ENCODE measurements at regions not wholly inside any gene's neighbourhood (a gene's known extent, or its start where the extent isn't known, plus 50 kb on each side); places are given as distances from the start of the nearest gene placed in this dataset.

DNA sequence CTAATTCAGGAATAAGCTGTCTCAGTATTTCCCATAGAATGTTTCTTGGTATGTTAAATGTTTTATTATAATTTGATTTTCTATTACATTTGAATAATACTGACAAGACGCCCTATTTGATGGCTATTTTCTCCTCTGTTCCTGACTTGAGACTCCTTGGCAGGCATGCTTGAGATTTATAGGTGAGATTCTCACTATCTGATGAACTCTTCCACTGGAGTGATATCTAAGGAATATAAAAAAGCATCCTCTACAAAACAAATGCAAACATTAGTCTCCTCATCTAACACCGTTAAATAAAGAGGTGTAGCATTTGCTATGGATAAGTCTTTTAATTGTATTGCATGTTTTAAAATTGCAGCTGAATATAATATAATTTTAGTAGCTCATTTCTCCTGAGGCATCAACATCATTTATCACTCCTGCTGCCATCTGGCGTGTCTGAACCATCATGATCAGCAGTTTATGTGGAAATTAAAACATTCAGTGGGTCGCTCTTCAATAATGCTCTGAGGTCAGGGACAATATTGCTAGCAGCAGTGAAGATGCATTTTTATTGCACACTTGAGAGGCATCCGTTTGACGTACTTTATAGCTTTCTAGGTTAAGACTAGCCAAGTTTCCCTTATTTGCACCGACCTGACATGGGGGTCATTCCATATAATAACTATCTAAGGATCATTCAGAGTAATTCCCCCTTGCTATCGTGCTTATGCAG is 210.4 kb upstream of the GALNTL6 start:
- DNase-seq (ENCODE audit: low read depth, low spot score), result no peak
- H3K9me2 ChIP-seq (ENCODE audit: insufficient read depth), result no peaks in the 10 kb centered on the region
- no peak overlapping the region for H3K9ac ChIP-seq (ENCODE audit: low read length)
- H4K20me1 ChIP-seq (ENCODE audit: insufficient read depth), result no peaks in the 10 kb centered on the region
- CTCF ChIA-PET, result no interaction called here
- no peaks in the 10 kb centered on the region for H3K4me1 ChIP-seq (ENCODE audit: control insufficient read depth in 1 of 2, insufficient read depth in 2 of 2, low read length in 2 of 2)
- RAD21 ChIA-PET (ENCODE audit: low non-redundant PET in 1 of 2, low total read pairs in 2 of 2, uncharacterized antibody in 2 of 2, unreplicated experiment in 2 of 2), result no interaction called here
- H3K27ac ChIP-seq (ENCODE audit: low read depth, low read length), result no peak overlapping the region
- H2AFZ ChIP-seq (ENCODE audit: low read depth, low read length, poor library complexity, severe bottlenecking), result no peak overlapping the region
- no peak for TF ChIP-seq EGR1 (IDR thresholded peaks at IDR 0.05; ENCODE audit: low read depth)
- TF ChIP-seq ELF1 (IDR thresholded peaks at IDR 0.05; ENCODE audit: borderline replicate concordance, low read depth), result no peak
- TF ChIP-seq SP1 (IDR thresholded peaks at IDR 0.05; ENCODE audit: low read depth), result no peak
- no peak for TF ChIP-seq ATF3 (IDR thresholded peaks at IDR 0.05)
- no peak for TF ChIP-seq ZNF274 (IDR thresholded peaks at IDR 0.05; ENCODE audit: low read depth, low read length)
- TF ChIP-seq POLR2A (IDR thresholded peaks at IDR 0.05; ENCODE audit: borderline replicate concordance, extremely low read depth, insufficient read depth, insufficient read length), result no peak
- TF ChIP-seq JUND (IDR thresholded peaks at IDR 0.05), result no peak
- TF ChIP-seq CEBPB (IDR thresholded peaks at IDR 0.05; ENCODE audit: low read depth), result no peak
- TF ChIP-seq TCF7L2 (IDR thresholded peaks at IDR 0.05; ENCODE audit: borderline replicate concordance, extremely low read depth, insufficient read depth, insufficient read length), result no peak
- TF ChIP-seq MAX (IDR thresholded peaks at IDR 0.05), result no peak
- TF ChIP-seq, protein P1, sequence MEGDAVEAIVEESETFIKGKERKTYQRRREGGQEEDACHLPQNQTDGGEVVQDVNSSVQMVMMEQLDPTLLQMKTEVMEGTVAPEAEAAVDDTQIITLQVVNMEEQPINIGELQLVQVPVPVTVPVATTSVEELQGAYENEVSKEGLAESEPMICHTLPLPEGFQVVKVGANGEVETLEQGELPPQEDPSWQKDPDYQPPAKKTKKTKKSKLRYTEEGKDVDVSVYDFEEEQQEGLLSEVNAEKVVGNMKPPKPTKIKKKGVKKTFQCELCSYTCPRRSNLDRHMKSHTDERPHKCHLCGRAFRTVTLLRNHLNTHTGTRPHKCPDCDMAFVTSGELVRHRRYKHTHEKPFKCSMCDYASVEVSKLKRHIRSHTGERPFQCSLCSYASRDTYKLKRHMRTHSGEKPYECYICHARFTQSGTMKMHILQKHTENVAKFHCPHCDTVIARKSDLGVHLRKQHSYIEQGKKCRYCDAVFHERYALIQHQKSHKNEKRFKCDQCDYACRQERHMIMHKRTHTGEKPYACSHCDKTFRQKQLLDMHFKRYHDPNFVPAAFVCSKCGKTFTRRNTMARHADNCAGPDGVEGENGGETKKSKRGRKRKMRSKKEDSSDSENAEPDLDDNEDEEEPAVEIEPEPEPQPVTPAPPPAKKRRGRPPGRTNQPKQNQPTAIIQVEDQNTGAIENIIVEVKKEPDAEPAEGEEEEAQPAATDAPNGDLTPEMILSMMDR (IDR thresholded peaks at IDR 0.05 in 2 of 3, conservative IDR thresholded peaks at IDR 0.05 in 1 of 3; ENCODE audit: borderline replicate concordance in 1 of 3, insufficient read depth in 1 of 3, low read depth in 2 of 3, low read length in 2 of 3), result no peak
- no peak for TF ChIP-seq CBX3 (IDR thresholded peaks at IDR 0.05; ENCODE audit: low read depth)
- no peak for TF ChIP-seq EZH2phosphoT487 (IDR thresholded peaks at IDR 0.05; ENCODE audit: borderline replicate concordance)
- TF ChIP-seq SRF (IDR thresholded peaks at IDR 0.05; ENCODE audit: low read depth), result no peak
- no peak overlapping the region for H3K4me2 ChIP-seq (ENCODE audit: low read length)
- POLR2A ChIA-PET, result no interaction called here
- H3K27me3 ChIP-seq (ENCODE audit: insufficient read depth, low read length), result no peaks in the 10 kb centered on the region
- ATAC-seq, result no peak
- H3K9me3 ChIP-seq (ENCODE audit: control insufficient read depth in 1 of 2, insufficient read depth in 1 of 2, low read depth in 1 of 2, low read length in 2 of 2), result no peaks in the 10 kb centered on the region
- H3K36me3 ChIP-seq (ENCODE audit: control insufficient read depth in 1 of 2, insufficient read depth in 2 of 2, low read length in 2 of 2), result no peaks in the 10 kb centered on the region
- H3K4me3 ChIP-seq (replicated peaks in 1 of 2; ENCODE audit: low read depth in 1 of 2, low read length in 2 of 2), result no peak overlapping the region
- no peaks in the 10 kb centered on the region for H3K79me2 ChIP-seq (ENCODE audit: insufficient read depth, low read length)
- BruUV-seq (replicated peaks), result no TSS peak
- intact Hi-C loops (cut with micrococcal nuclease), result no loop called here
